Type B pancreatic cell (in vitro differentiated cells): ENCODE measurements at regions not wholly inside any gene's neighbourhood (a gene's known extent, or its start where the extent isn't known, plus 50 kb on each side); places are given as distances from the start of the nearest gene placed in this dataset.

Source experiments
- DNase-seq: peaks from one replicate; pipeline ENCODE4 v3.0.0; 2021; ENCODE audit warnings: mixed read lengths; ENCODE audit not compliant: unreplicated experiment; ENCODE audit errors: extremely low spot score
- H3K27ac Mint-ChIP-seq: 2 replicates; pipeline ENCODE4 v1.8.0; 2021; ENCODE audit warnings: mild to moderate bottlenecking, mixed read lengths
- H3K27me3 Mint-ChIP-seq: 2 replicates; pipeline ENCODE4 v1.8.0; 2021; ENCODE audit warnings: mixed read lengths
- H3K36me3 Mint-ChIP-seq: 2 replicates; pipeline ENCODE4 v1.8.0; 2021; ENCODE audit warnings: mixed read lengths
- H3K4me1 Mint-ChIP-seq: one replicate; pipeline ENCODE4 v1.8.0; 2021; ENCODE audit warnings: mixed read lengths; ENCODE audit not compliant: unreplicated experiment
- H3K4me3 Mint-ChIP-seq: 2 replicates; pipeline ENCODE4 v1.8.0; 2021; ENCODE audit warnings: mild to moderate bottlenecking, mixed read lengths
- H3K9me3 Mint-ChIP-seq: 2 replicates; pipeline ENCODE4 v1.8.0; 2021; ENCODE audit warnings: mixed read lengths
- TF ChIP-seq, protein P1 (sequence below): fragments of 200-600 bp; sonication (generic); conservative IDR thresholded peaks from 2 replicates; pipeline ENCODE4 v1.5.0; 2021; ENCODE audit warnings: antibody characterized with exemption, mild to moderate bottlenecking

DNA sequence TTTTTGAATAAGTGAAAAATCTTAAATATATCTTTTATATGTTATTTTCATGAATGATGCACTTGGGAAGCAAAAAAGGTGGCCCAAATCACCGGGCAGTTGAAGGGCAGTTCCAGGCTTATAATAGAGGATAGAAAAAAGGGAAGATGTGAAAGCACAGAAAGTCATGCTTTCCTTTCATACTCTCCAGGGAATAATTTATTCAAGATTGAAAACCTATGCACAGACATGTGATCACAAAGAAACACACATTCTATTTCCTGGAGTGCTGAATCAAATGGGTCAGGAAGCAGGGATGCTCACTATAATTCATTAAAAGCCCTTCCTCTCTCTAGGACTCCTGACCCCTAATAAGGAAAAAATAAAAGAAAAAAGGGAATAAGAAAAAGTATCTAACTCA lies 66.1 kb upstream of the USP38 start:
- TF ChIP-seq, protein P1, sequence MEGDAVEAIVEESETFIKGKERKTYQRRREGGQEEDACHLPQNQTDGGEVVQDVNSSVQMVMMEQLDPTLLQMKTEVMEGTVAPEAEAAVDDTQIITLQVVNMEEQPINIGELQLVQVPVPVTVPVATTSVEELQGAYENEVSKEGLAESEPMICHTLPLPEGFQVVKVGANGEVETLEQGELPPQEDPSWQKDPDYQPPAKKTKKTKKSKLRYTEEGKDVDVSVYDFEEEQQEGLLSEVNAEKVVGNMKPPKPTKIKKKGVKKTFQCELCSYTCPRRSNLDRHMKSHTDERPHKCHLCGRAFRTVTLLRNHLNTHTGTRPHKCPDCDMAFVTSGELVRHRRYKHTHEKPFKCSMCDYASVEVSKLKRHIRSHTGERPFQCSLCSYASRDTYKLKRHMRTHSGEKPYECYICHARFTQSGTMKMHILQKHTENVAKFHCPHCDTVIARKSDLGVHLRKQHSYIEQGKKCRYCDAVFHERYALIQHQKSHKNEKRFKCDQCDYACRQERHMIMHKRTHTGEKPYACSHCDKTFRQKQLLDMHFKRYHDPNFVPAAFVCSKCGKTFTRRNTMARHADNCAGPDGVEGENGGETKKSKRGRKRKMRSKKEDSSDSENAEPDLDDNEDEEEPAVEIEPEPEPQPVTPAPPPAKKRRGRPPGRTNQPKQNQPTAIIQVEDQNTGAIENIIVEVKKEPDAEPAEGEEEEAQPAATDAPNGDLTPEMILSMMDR = no peak
- Mint-ChIP-seq H3K4me3 (no peak overlapping the region), H3K27me3 (no peaks in the 10 kb centered on the region), H3K27ac (no peak overlapping the region), H3K36me3 (no peaks in the 10 kb centered on the region), H3K4me1 (no peaks in the 10 kb centered on the region), H3K9me3 (peaks cover 5% of the 10 kb centered on the region)
- DNase-seq = no peak

DNA sequence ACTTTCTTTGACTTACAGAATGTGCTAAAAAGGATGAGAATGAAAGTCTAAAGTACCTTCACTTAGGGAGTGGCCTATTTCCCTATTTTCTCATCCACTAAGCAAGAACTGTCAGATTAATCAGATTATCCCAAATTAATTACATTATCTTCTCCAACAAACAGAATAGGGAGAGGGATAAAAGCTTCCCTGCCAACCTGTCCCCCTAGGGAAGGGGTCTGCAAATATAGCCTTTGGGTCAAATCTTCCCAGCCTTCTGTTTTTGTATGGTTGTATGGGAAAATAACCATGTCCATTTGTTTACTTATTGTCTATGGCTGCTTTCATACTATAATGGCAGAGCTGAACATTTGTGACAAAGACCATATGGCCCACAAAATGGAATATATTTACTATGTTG lies 57.1 kb upstream of the USP38 start:
- no peak overlapping the region for H3K27ac Mint-ChIP-seq
- H3K36me3 Mint-ChIP-seq = no peaks in the 10 kb centered on the region
- H3K9me3 Mint-ChIP-seq = peaks cover 5% of the 10 kb centered on the region
- no peaks in the 10 kb centered on the region for H3K4me1 Mint-ChIP-seq
- H3K4me3 Mint-ChIP-seq = no peak overlapping the region
- no peaks in the 10 kb centered on the region for H3K27me3 Mint-ChIP-seq
- DNase-seq = no peak
- TF ChIP-seq, protein P1 = no peak

DNA sequence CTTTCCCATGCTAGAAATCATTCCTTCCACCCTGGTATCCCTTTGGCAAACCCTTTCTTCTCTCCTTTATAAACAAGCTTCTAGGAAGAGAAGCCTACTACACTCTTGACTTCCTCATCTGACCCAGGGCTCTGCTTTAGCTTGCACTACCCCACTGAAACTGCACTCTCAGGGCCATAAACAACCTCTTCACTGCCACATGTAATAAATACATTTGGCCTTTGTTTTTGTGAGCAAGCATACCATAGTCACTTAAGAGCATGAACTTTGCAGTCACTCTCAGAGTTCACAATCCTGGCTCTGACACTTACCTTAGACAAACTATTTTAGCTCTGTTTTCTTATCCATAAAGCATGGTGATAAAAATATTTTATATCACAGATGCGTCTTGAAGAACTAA lies 50.7 kb upstream of the USP38 start:
- H3K4me1 Mint-ChIP-seq = no peaks in the 10 kb centered on the region
- H3K36me3 Mint-ChIP-seq = no peaks in the 10 kb centered on the region
- no peaks in the 10 kb centered on the region for H3K9me3 Mint-ChIP-seq
- no peaks in the 10 kb centered on the region for H3K27me3 Mint-ChIP-seq
- no peak overlapping the region for H3K4me3 Mint-ChIP-seq
- H3K27ac Mint-ChIP-seq = no peak overlapping the region
- DNase-seq = no peak
- TF ChIP-seq, protein P1 = no peak
